ENCODE measurements at regions not wholly inside any gene's neighbourhood (a gene's known extent, or its start where the extent isn't known, plus 50 kb on each side); places are given as distances from the start of the nearest gene placed in this dataset.

DNA sequence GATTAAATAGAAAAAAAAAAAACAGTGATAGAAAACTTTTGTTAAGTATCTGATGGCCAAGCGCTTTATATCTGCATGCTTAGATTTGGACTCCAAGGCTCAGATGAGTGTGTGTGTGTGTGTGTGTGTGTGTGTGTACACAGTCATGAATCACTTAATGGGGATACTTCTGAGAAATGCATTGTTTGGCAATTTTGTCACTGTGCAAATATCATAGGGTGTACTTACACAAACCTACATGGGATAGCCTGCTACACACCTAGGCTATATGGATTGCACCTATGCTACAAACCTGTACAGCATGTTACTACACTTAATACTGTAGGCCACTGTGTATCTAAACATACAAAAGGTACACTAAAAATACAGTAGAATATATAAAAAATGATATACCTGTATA is 635.6 kb upstream of the NUDT12 start:
- TF ChIP-seq, protein P1, sequence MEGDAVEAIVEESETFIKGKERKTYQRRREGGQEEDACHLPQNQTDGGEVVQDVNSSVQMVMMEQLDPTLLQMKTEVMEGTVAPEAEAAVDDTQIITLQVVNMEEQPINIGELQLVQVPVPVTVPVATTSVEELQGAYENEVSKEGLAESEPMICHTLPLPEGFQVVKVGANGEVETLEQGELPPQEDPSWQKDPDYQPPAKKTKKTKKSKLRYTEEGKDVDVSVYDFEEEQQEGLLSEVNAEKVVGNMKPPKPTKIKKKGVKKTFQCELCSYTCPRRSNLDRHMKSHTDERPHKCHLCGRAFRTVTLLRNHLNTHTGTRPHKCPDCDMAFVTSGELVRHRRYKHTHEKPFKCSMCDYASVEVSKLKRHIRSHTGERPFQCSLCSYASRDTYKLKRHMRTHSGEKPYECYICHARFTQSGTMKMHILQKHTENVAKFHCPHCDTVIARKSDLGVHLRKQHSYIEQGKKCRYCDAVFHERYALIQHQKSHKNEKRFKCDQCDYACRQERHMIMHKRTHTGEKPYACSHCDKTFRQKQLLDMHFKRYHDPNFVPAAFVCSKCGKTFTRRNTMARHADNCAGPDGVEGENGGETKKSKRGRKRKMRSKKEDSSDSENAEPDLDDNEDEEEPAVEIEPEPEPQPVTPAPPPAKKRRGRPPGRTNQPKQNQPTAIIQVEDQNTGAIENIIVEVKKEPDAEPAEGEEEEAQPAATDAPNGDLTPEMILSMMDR (IDR thresholded peaks at IDR 0.05; ENCODE audit: extremely low read depth in 1 of 2, insufficient read depth in 1 of 2, low read depth in 1 of 2, low read length in 2 of 2), result no peak
- TF ChIP-seq EZH2 (IDR thresholded peaks at IDR 0.05; ENCODE audit: borderline replicate concordance, low read depth, low read length, severe bottlenecking), result no peak
- TF ChIP-seq POLR2AphosphoS5 (IDR thresholded peaks at IDR 0.05; ENCODE audit: insufficient read depth, low read depth, low read length), result no peak
- TF ChIP-seq, protein P2, sequence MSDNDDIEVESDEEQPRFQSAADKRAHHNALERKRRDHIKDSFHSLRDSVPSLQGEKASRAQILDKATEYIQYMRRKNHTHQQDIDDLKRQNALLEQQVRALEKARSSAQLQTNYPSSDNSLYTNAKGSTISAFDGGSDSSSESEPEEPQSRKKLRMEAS (IDR thresholded peaks at IDR 0.05; ENCODE audit: insufficient read depth, insufficient read length), result no peak
- TF ChIP-seq POLR2A (IDR thresholded peaks at IDR 0.05; ENCODE audit: low read depth, low read length), result no peak
- no peak for TF ChIP-seq FOS (IDR thresholded peaks at IDR 0.05; ENCODE audit: borderline replicate concordance, insufficient read depth, low read length)

All from endothelial cell of umbilical vein (primary cell).